ENCODE measurements at regions not wholly inside any gene's neighbourhood (a gene's known extent, or its start where the extent isn't known, plus 50 kb on each side); places are given as distances from the start of the nearest gene placed in this dataset.

DNA sequence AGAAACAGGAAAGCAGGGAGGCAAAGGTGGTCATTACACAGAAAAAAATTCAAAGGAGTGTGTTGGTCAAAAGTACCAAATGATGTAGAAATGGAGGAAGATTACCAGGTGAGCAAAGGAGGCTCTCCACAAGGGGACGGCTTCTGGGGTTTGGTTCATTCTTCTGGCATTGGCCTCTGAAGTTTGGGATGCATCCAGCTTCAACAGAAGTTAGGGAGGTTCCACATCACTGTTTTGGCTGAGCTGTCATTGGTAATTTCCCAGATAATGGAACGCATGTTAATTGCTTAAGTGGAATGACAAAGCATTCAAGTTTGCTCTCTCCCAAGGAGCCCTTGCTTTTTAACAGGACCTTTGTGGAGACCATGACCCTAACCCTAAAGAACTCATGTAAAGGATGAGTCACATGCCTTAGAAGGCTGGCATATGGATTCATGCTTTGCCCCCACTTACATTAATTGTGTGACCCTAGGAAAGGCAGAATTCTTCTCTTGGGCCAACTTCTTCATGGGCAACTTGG, 398.6 kb downstream of the GPAM start:
- TF ChIP-seq CTCF (IDR thresholded peaks at IDR 0.05): no peak
- no peak for TF ChIP-seq EZH2 (IDR thresholded peaks at IDR 0.05; ENCODE audit: borderline replicate concordance, insufficient read depth, low read depth, low read length, poor library complexity, severe bottlenecking)
